SK-N-SH treated with all-trans-retinoic acid at 6 μM for 48 hours (cell line): ENCODE measurements at regions not wholly inside any gene's neighbourhood (a gene's known extent, or its start where the extent isn't known, plus 50 kb on each side); places are given as distances from the start of the nearest gene placed in this dataset.

Experiments used
- ATAC-seq: fragments of 200-7000 bp; cut with Tn5 transposase; 3 replicates; pipeline ENCODE4 v1.9.1; 2020; ENCODE audit warnings: mild to moderate bottlenecking, moderate library complexity
- ARNTL ChIP-seq: fragments of 450-650 bp; formaldehyde crosslinking; IDR thresholded peaks from 2 replicates; pipeline ENCODE4 v1.5.0; 2020; ENCODE audit warnings: low read depth, mild to moderate bottlenecking, moderate library complexity, borderline replicate concordance
- BACH2 ChIP-seq: fragments of 250-450 bp; sonication (Bioruptor Pico); IDR thresholded peaks from 2 replicates; pipeline ENCODE4 v1.9.0; 2021; ENCODE audit warnings: mild to moderate bottlenecking, borderline replicate concordance
- CSDC2 ChIP-seq: fragments of 250-450 bp; sonication (Bioruptor Pico); IDR thresholded peaks from 2 replicates; pipeline ENCODE4 v1.5.0; 2020; ENCODE audit warnings: mild to moderate bottlenecking, moderate library complexity
- ESRRG ChIP-seq: fragments of 250-450 bp; sonication (Bioruptor Pico); IDR thresholded peaks from 2 replicates; pipeline ENCODE4 v1.6.1; 2021; ENCODE audit warnings: mild to moderate bottlenecking
- GLIS3 ChIP-seq: fragments of 250-450 bp; sonication (Bioruptor Pico); IDR thresholded peaks from 2 replicates; pipeline ENCODE4 v1.5.0; 2020; ENCODE audit warnings: mild to moderate bottlenecking, moderate library complexity
- OSR1 ChIP-seq: fragments of 250-450 bp; sonication (Bioruptor Pico); IDR thresholded peaks from 2 replicates; pipeline ENCODE4 v1.8.0; 2022; ENCODE audit warnings: moderate library complexity, mild to moderate bottlenecking, inconsistent platforms
- PPARA ChIP-seq: fragments of 250-450 bp; sonication (Bioruptor Pico); IDR thresholded peaks from 2 replicates; pipeline ENCODE4 v1.5.0; 2020; ENCODE audit warnings: mild to moderate bottlenecking, borderline replicate concordance
- RARB ChIP-seq: fragments of 250-450 bp; sonication (Bioruptor Pico); IDR thresholded peaks from 2 replicates; pipeline ENCODE4 v1.8.0; 2021; ENCODE audit warnings: mild to moderate bottlenecking, moderate library complexity
- TCF4 ChIP-seq: fragments of 250-450 bp; sonication (Bioruptor Pico); IDR thresholded peaks from 2 replicates; pipeline ENCODE4 v1.8.0; 2021; ENCODE audit warnings: mild to moderate bottlenecking, moderate library complexity, borderline replicate concordance
- TOX ChIP-seq: fragments of 250-450 bp; sonication (Bioruptor Pico); IDR thresholded peaks from 2 replicates; pipeline ENCODE4 v1.8.0; 2021; ENCODE audit warnings: mild to moderate bottlenecking, moderate library complexity, borderline replicate concordance
- TSHZ2 ChIP-seq: fragments of 250-450 bp; sonication (Bioruptor Pico); IDR thresholded peaks from 2 replicates; pipeline ENCODE4 v1.5.0; 2020; ENCODE audit warnings: mild to moderate bottlenecking, moderate library complexity
- ZFP3 ChIP-seq: fragments of 250-450 bp; sonication (Bioruptor Pico); IDR thresholded peaks from 2 replicates; pipeline ENCODE4 v1.5.0; 2020; ENCODE audit warnings: mild to moderate bottlenecking, moderate library complexity
- ZFP30 ChIP-seq: fragments of 450-650 bp; formaldehyde crosslinking; IDR thresholded peaks from 2 replicates; pipeline ENCODE4 v1.5.0; 2022; ENCODE audit warnings: mild to moderate bottlenecking, moderate library complexity
- ZNF565 ChIP-seq: fragments of 450-650 bp; formaldehyde crosslinking; conservative IDR thresholded peaks from 2 replicates; pipeline ENCODE4 v1.5.0; 2020; ENCODE audit warnings: low read depth, mild to moderate bottlenecking, moderate library complexity
- ZNF8 ChIP-seq: fragments of 450-650 bp; formaldehyde crosslinking; IDR thresholded peaks from 2 replicates; pipeline ENCODE4 v1.5.0; 2020; ENCODE audit warnings: mild to moderate bottlenecking, moderate library complexity
- TF ChIP-seq, protein P1 (sequence below): fragments of 250-450 bp; sonication (Bioruptor Pico); IDR thresholded peaks from 2 replicates; pipeline ENCODE4 v1.8.0; 2021; ENCODE audit warnings: low read depth, mild to moderate bottlenecking, moderate library complexity, borderline replicate concordance
- TF ChIP-seq, protein P2 (sequence below): fragments of 250-450 bp; sonication (Bioruptor Pico); IDR thresholded peaks from 2 replicates; pipeline ENCODE4 v1.5.1; 2021; ENCODE audit warnings: mild to moderate bottlenecking, moderate library complexity
- TF ChIP-seq, protein P3 (sequence below): fragments of 250-450 bp; sonication (Bioruptor Pico); IDR thresholded peaks from 2 replicates; pipeline ENCODE4 v1.5.1; 2020; ENCODE audit warnings: low read depth, mild to moderate bottlenecking, moderate library complexity

GRCh38 chr6:95686272-95686671 is 108.9 kb downstream of the MANEA start:
- ATAC-seq: no peak
- TF ChIP-seq PPARA (no peak), ARNTL (no peak), TSHZ2 (CRISPR knock-in tag) (no peak)
- TF ChIP-seq, protein P1, sequence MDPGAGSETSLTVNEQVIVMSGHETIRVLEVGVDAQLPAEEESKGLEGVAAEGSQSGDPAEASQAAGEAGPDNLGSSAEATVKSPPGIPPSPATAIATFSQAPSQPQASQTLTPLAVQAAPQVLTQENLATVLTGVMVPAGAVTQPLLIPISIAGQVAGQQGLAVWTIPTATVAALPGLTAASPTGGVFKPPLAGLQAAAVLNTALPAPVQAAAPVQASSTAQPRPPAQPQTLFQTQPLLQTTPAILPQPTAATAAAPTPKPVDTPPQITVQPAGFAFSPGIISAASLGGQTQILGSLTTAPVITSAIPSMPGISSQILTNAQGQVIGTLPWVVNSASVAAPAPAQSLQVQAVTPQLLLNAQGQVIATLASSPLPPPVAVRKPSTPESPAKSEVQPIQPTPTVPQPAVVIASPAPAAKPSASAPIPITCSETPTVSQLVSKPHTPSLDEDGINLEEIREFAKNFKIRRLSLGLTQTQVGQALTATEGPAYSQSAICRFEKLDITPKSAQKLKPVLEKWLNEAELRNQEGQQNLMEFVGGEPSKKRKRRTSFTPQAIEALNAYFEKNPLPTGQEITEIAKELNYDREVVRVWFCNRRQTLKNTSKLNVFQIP (CRISPR knock-in tag): no peak

DNA sequence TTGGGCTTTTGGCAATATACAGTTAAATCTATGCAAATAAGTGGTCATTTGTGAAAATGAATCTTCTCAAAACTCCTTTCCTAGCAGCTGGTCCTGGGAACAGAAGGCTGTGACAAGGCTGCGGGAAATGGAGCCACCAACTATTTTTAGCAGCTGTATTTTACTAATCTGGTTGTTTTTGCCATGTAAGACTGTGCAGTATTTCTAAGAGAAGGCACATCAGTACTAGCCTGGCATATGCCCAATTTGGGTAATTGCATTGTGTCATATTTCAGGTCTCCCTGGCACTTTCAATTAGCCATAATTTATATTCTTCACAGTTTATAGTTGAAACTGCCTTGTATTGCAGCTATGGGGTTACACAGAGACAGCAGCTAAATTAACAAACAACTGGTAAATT is 109.6 kb downstream of the MANEA start:
- no peak for ATAC-seq

GRCh38 chr6:95687839-95688238 is 110.5 kb downstream of the MANEA start:
- ATAC-seq: no peak

More for the DNA sequence above, 109.6 kb downstream of the MANEA start:
- no peak for TF ChIP-seq TCF4 (CRISPR knock-in tag)
- no peak for TF ChIP-seq PPARA
- no peak for TF ChIP-seq BACH2 (CRISPR knock-in tag)
- no peak for TF ChIP-seq ZFP3
- no peak for TF ChIP-seq RARB (CRISPR knock-in tag)
- no peak for TF ChIP-seq GLIS3 (CRISPR knock-in tag)
- no peak for TF ChIP-seq ZNF565 (CRISPR knock-in tag)
- TF ChIP-seq ZFP30 (CRISPR knock-in tag): no peak
- TF ChIP-seq ESRRG (CRISPR knock-in tag): no peak
- TF ChIP-seq ARNTL: no peak

DNA sequence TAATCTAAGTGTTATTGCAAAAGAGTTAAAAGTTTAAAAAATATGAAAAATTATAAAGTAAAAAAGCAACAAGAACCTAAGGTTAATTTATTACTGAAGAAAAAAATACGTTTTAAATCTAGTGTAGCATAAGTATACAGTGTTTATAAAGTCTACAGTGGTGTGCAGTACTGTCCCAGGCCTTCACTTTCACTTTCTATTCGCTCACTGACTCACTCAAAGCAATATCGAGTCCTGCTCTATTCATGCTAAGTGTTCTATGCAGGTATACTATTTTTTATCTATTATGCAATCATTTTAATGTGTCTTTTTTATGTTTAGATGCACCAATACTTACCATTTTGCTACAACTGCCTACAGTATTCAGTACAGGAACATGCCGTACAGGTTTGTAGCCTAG is 113.0 kb downstream of the MANEA start:
- no peak for ATAC-seq

More at GRCh38 chr6:95687839-95688238, 110.5 kb downstream of the MANEA start:
- TF ChIP-seq TSHZ2 (CRISPR knock-in tag) (no peak), ZNF8 (CRISPR knock-in tag) (no peak), TOX (CRISPR knock-in tag) (no peak), OSR1 (CRISPR knock-in tag) (no peak), BACH2 (CRISPR knock-in tag) (no peak), ZNF565 (CRISPR knock-in tag) (no peak), ARNTL (no peak)
- TF ChIP-seq, protein P2, sequence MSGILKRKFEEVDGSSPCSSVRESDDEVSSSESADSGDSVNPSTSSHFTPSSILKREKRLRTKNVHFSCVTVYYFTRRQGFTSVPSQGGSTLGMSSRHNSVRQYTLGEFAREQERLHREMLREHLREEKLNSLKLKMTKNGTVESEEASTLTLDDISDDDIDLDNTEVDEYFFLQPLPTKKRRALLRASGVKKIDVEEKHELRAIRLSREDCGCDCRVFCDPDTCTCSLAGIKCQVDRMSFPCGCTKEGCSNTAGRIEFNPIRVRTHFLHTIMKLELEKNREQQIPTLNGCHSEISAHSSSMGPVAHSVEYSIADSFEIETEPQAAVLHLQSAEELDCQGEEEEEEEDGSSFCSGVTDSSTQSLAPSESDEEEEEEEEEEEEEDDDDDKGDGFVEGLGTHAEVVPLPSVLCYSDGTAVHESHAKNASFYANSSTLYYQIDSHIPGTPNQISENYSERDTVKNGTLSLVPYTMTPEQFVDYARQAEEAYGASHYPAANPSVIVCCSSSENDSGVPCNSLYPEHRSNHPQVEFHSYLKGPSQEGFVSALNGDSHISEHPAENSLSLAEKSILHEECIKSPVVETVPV (CRISPR knock-in tag): no peak

More for the DNA sequence above, 113.0 kb downstream of the MANEA start:
- TF ChIP-seq ZFP30 (CRISPR knock-in tag): no peak
- TF ChIP-seq CSDC2 (CRISPR knock-in tag): no peak
- TF ChIP-seq ESRRG (CRISPR knock-in tag): no peak
- TF ChIP-seq TCF4 (CRISPR knock-in tag): no peak
- no peak for TF ChIP-seq ZFP3
- no peak for TF ChIP-seq OSR1 (CRISPR knock-in tag)
- TF ChIP-seq, protein P3, sequence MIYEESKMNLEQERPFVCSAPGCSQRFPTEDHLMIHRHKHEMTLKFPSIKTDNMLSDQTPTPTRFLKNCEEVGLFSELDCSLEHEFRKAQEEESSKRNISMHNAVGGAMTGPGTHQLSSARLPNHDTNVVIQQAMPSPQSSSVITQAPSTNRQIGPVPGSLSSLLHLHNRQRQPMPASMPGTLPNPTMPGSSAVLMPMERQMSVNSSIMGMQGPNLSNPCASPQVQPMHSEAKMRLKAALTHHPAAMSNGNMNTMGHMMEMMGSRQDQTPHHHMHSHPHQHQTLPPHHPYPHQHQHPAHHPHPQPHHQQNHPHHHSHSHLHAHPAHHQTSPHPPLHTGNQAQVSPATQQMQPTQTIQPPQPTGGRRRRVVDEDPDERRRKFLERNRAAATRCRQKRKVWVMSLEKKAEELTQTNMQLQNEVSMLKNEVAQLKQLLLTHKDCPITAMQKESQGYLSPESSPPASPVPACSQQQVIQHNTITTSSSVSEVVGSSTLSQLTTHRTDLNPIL (CRISPR knock-in tag): no peak
- TF ChIP-seq GLIS3 (CRISPR knock-in tag): no peak
